ENCODE measurements at regions not wholly inside any gene's neighbourhood (a gene's known extent, or its start where the extent isn't known, plus 50 kb on each side); places are given as distances from the start of the nearest gene placed in this dataset.
A peak's percentile ranks its signal among the peaks of the same experiment; 100 is the strongest.

DNA sequence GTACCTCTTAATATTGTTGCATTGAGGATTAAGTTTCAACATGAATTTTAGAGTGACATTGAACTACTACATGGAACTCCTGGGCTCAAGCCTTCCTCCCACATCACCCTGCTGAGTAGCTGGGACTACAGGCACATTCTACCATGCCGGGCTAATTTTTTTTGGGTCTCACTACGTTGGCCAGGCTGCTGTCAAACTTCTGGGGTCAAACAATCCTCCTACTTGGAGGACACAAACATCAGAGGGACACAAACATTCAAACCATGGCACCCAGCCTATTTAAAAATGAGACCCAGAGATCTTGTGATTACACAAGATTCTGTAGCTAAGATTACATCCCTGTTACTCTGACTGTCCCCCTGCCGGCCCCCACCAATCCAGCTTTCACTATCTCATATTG, 180.9 kb downstream of the KCNRG start:
- H3K9me3 Mint-ChIP-seq: peaks cover 2% of the 10 kb centered on the region
- no peak overlapping the region for H3K4me3 Mint-ChIP-seq
- H3K36me3 Mint-ChIP-seq (ENCODE audit: low read depth): no peaks in the 10 kb centered on the region
- H3K4me1 Mint-ChIP-seq: no peaks in the 10 kb centered on the region
- ChIA-PET POLR2A (no interaction called here), CTCF (no interaction called here)
- H3K27ac Mint-ChIP-seq: no peak overlapping the region
- no peak for DNase-seq
- H3K27me3 Mint-ChIP-seq: peaks cover 12% of the 10 kb centered on the region

DNA sequence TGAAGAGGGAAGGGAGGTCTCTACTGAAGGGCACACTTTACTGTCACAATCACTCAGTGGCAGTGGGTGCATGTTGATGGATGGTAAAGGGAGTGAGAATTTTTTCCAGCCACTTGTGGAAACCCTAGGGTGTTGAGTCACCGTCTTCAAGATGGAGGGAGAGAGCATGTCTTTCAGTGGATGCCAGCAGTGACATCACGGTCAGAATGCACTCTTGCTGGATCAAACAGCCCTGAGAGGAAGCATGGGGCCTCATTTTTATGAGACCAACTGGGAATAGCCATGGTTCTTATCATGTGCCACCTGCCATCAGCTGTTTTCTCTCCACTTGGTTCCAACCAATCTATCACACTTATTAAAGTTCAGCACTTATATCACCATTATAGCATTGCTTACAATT, 182.5 kb downstream of the KCNRG start:
- Mint-ChIP-seq H3K4me1 (no peaks in the 10 kb centered on the region), H3K27me3 (peaks cover 10% of the 10 kb centered on the region), H3K27ac (no peak overlapping the region), H3K36me3 (ENCODE audit: low read depth) (no peaks in the 10 kb centered on the region), H3K4me3 (no peak overlapping the region), H3K9me3 (peaks cover 2% of the 10 kb centered on the region)
- no peak for DNase-seq
- CTCF ChIA-PET: no interaction called here
- POLR2A ChIA-PET: no interaction called here

- no peak overlapping the region for H3K27ac Mint-ChIP-seq
- no peak for DNase-seq
- ChIA-PET CTCF (no interaction called here), POLR2A (no interaction called here)
- no peaks in the 10 kb centered on the region for H3K36me3 Mint-ChIP-seq (ENCODE audit: low read depth)
- H3K4me3 Mint-ChIP-seq: no peak overlapping the region
- H3K27me3 Mint-ChIP-seq: peaks cover 14% of the 10 kb centered on the region
- no peaks in the 10 kb centered on the region for H3K4me1 Mint-ChIP-seq
- H3K9me3 Mint-ChIP-seq: peaks cover 2% of the 10 kb centered on the region
These were observed 183.3 kb downstream of the KCNRG start for GRCh38 chr13:50198508-50198907.

- ChIA-PET CTCF (interaction anchor here (1.2 kb wide), 1 partner anchor 81 kb away, joined by 4 read pairs; no protein-coding TSS in a partner anchor), POLR2A (no interaction called here)
- no peaks in the 10 kb centered on the region for H3K36me3 Mint-ChIP-seq (ENCODE audit: low read depth)
These were observed 185.3 kb downstream of the KCNRG start for GRCh38 chr13:50200569-50200968.

GRCh38 chr13:50200988-50201387, 185.7 kb downstream of the KCNRG start:
- ChIA-PET POLR2A (no interaction called here), CTCF (interaction anchor here (1.2 kb wide), 1 partner anchor 80 kb away, joined by 4 read pairs; no protein-coding TSS in a partner anchor)
- peaks cover 22% of the 10 kb centered on the region for H3K27me3 Mint-ChIP-seq
- H3K27ac Mint-ChIP-seq: no peak overlapping the region
- H3K4me1 Mint-ChIP-seq: no peaks in the 10 kb centered on the region
- no peaks in the 10 kb centered on the region for H3K9me3 Mint-ChIP-seq
- DNase-seq: no peak
- H3K36me3 Mint-ChIP-seq (ENCODE audit: low read depth): no peaks in the 10 kb centered on the region
- no peak overlapping the region for H3K4me3 Mint-ChIP-seq

More at GRCh38 chr13:50200569-50200968, 185.3 kb downstream of the KCNRG start:
- no peak for DNase-seq
- no peaks in the 10 kb centered on the region for H3K4me1 Mint-ChIP-seq
- H3K4me3 Mint-ChIP-seq: no peak overlapping the region
- H3K9me3 Mint-ChIP-seq: peaks cover under 1% of the 10 kb centered on the region
- no peak overlapping the region for H3K27ac Mint-ChIP-seq
- peaks cover 20% of the 10 kb centered on the region for H3K27me3 Mint-ChIP-seq

- Mint-ChIP-seq H3K4me3 (no peak overlapping the region), H3K27ac (no peak overlapping the region), H3K4me1 (no peaks in the 10 kb centered on the region), H3K9me3 (no peaks in the 10 kb centered on the region), H3K36me3 (ENCODE audit: low read depth) (no peaks in the 10 kb centered on the region), H3K27me3 (peaks cover 17% of the 10 kb centered on the region)
- no peak for DNase-seq
- ChIA-PET POLR2A (no interaction called here), CTCF (interaction anchor here (0.7 kb wide), 1 partner anchor 63 kb away, joined by 3 read pairs; no protein-coding TSS in a partner anchor)
These were observed 187.2 kb downstream of the KCNRG start for GRCh38 chr13:50202485-50202884.

- POLR2A ChIA-PET: no interaction called here
- Mint-ChIP-seq H3K27me3 (peaks cover 17% of the 10 kb centered on the region), H3K27ac (no peak overlapping the region), H3K9me3 (no peaks in the 10 kb centered on the region), H3K4me3 (no peak overlapping the region), H3K4me1 (no peaks in the 10 kb centered on the region), H3K36me3 (ENCODE audit: low read depth) (no peaks in the 10 kb centered on the region)
- no peak for DNase-seq
- CTCF ChIA-PET: interaction anchor here (0.6 to 0.7 kb wide), 2 partner anchors 64 to 1168 kb away, joined by 3 read pairs; no protein-coding TSS in a partner anchor
These were observed 188.2 kb downstream of the KCNRG start for GRCh38 chr13:50203256-50203941.

GRCh38 chr13:50205581-50205980, 190.3 kb downstream of the KCNRG start:
- CTCF ChIA-PET: no interaction called here
- Mint-ChIP-seq H3K27ac (no peak overlapping the region), H3K9me3 (no peaks in the 10 kb centered on the region), H3K36me3 (ENCODE audit: low read depth) (no peaks in the 10 kb centered on the region), H3K27me3 (peaks cover 17% of the 10 kb centered on the region), H3K4me1 (peaks cover 2% of the 10 kb centered on the region), H3K4me3 (no peak overlapping the region)
- no peak for DNase-seq
- POLR2A ChIA-PET: no interaction called here

DNA sequence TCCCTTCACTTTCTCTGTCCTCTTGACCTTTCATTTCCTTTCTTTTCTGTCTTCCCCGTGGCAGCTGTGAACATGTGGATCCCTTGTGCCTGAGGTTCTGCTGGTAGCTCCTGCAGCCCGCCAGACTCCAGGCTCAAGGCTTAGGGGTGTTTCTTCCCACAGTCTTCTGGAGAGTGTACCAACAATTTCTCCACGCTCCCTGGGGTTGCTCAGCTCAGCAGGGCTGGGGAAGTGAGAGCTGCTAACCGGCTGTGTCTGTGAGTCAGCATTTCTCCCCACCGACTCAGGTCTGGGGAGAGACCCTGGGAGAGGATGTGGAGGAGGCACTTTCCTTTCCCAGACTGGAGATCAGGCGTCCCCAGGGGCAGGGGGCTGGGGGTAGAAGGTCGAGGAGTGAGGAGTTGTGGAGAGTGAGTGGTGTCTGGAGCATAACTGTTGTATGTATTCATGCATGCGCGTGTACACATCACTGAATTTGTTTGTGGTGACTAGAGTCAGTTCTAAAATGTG, 193.6 kb downstream of the KCNRG start:
- H3K9me3 Mint-ChIP-seq: peaks cover 13% of the 10 kb centered on the region
- CTCF ChIA-PET: no interaction called here
- H3K27me3 Mint-ChIP-seq: peaks cover 10% of the 10 kb centered on the region
- peaks cover 2% of the 10 kb centered on the region for H3K4me1 Mint-ChIP-seq
- no peak for DNase-seq
- peaks cover 3% of the 10 kb centered on the region for H3K36me3 Mint-ChIP-seq (ENCODE audit: low read depth)
- POLR2A ChIA-PET: no interaction called here
- no peak overlapping the region for H3K4me3 Mint-ChIP-seq
- H3K27ac Mint-ChIP-seq: peak overlapping the region; percentile 19

- Mint-ChIP-seq H3K9me3 (peaks cover 13% of the 10 kb centered on the region), H3K27me3 (peaks cover 6% of the 10 kb centered on the region), H3K4me1 (peaks cover 2% of the 10 kb centered on the region), H3K4me3 (no peak overlapping the region), H3K27ac (no peak overlapping the region), H3K36me3 (ENCODE audit: low read depth) (peaks cover 3% of the 10 kb centered on the region)
- POLR2A ChIA-PET: no interaction called here
- DNase-seq: no peak
- CTCF ChIA-PET: no interaction called here
These were observed 194.4 kb downstream of the KCNRG start for GRCh38 chr13:50209631-50210030.

GRCh38 chr13:50213526-50213925, 198.3 kb downstream of the KCNRG start:
- peaks cover 18% of the 10 kb centered on the region for H3K9me3 Mint-ChIP-seq
- H3K27me3 Mint-ChIP-seq: peaks cover 13% of the 10 kb centered on the region
- H3K36me3 Mint-ChIP-seq (ENCODE audit: low read depth): peaks cover 3% of the 10 kb centered on the region
- no peak overlapping the region for H3K4me3 Mint-ChIP-seq
- POLR2A ChIA-PET: no interaction called here
- H3K4me1 Mint-ChIP-seq: peaks cover 2% of the 10 kb centered on the region
- no peak overlapping the region for H3K27ac Mint-ChIP-seq
- CTCF ChIA-PET: no interaction called here
- no peak for DNase-seq

GRCh38 chr13:50214514-50214913, 199.3 kb downstream of the KCNRG start:
- CTCF ChIA-PET: no interaction called here
- H3K27me3 Mint-ChIP-seq: peaks cover 21% of the 10 kb centered on the region

GRCh38 chr13:50215399-50215798, 200.2 kb downstream of the KCNRG start:
- CTCF ChIA-PET: no interaction called here
- no peaks in the 10 kb centered on the region for H3K4me1 Mint-ChIP-seq
- H3K9me3 Mint-ChIP-seq: peaks cover 20% of the 10 kb centered on the region
- no peak for DNase-seq
- no peak overlapping the region for H3K27ac Mint-ChIP-seq
- POLR2A ChIA-PET: no interaction called here
- peaks cover 28% of the 10 kb centered on the region for H3K27me3 Mint-ChIP-seq
- no peak overlapping the region for H3K4me3 Mint-ChIP-seq
- H3K36me3 Mint-ChIP-seq (ENCODE audit: low read depth): peaks cover 3% of the 10 kb centered on the region

More at GRCh38 chr13:50214514-50214913, 199.3 kb downstream of the KCNRG start:
- peaks cover 18% of the 10 kb centered on the region for H3K9me3 Mint-ChIP-seq
- no peaks in the 10 kb centered on the region for H3K4me1 Mint-ChIP-seq
- peaks cover 3% of the 10 kb centered on the region for H3K36me3 Mint-ChIP-seq (ENCODE audit: low read depth)
- POLR2A ChIA-PET: no interaction called here
- no peak overlapping the region for H3K27ac Mint-ChIP-seq
- no peak for DNase-seq
- no peak overlapping the region for H3K4me3 Mint-ChIP-seq

DNA sequence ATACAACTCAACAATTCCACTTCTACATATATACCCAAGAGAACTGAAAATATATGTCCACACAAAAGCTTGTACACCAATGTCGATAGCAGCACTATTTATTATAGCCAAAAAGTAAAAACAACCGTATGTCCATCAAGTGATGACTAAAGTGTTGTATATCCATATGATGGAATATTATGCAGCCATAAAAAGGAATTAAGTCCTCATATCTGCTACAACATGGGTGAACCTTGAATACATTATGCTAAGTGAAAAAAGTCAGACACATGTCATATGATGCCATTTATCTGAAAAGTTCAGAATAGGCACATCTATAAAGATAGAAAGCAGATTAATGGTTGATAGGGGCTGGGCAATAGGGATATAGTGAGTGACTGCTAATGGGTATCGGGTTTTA, 204.5 kb downstream of the KCNRG start:
- CTCF ChIA-PET: no interaction called here
- Mint-ChIP-seq H3K4me1 (peaks cover 2% of the 10 kb centered on the region), H3K9me3 (peaks cover 7% of the 10 kb centered on the region), H3K4me3 (no peak overlapping the region), H3K27ac (no peak overlapping the region), H3K36me3 (ENCODE audit: low read depth) (no peaks in the 10 kb centered on the region), H3K27me3 (peaks cover 51% of the 10 kb centered on the region)
- POLR2A ChIA-PET: no interaction called here
- DNase-seq: no peak
